Mucosa of descending colon (tissue), 3 donors: ENCODE measurements at regions not wholly inside any gene's neighbourhood (a gene's known extent, or its start where the extent isn't known, plus 50 kb on each side); places are given as distances from the start of the nearest gene placed in this dataset.

Experiments used
- ATAC-seq: fragments of 200-7000 bp; cut with Tn5 transposase; one replicate; pipeline ENCODE4 v1.9.1; 2020; ENCODE audit warnings: mild to moderate bottlenecking, moderate library complexity
- DNase-seq, 3 donors: peaks; one replicate each; pipeline ENCODE4 v3.0.0-alpha.2; 2020
- H3K36me3 ChIP-seq: fragments of 200-600 bp; one replicate; pipeline ENCODE4 v1.8.0; 2021; ENCODE audit warnings: low read depth, mild to moderate bottlenecking
- H3K4me1 ChIP-seq: fragments of 200-600 bp; one replicate; pipeline ENCODE4 v1.8.0; 2021; ENCODE audit warnings: low read depth, mild to moderate bottlenecking
- H3K4me3 ChIP-seq: fragments of 200-600 bp; one replicate; pipeline ENCODE4 v1.8.0; 2021; ENCODE audit warnings: mild to moderate bottlenecking
- H3K9me3 ChIP-seq: fragments of 200-600 bp; one replicate; pipeline ENCODE4 v1.8.0; 2021; ENCODE audit warnings: mild to moderate bottlenecking
- CTCF ChIP-seq: fragments of 200-600 bp; IDR thresholded peaks from one replicate; pipeline ENCODE4 v1.8.0; 2022; ENCODE audit warnings: antibody characterized with exemption, mild to moderate bottlenecking
- intact Hi-C, 2 donors: fragments of 100-400 bp; cut with DNase I in 1 of 2; cut with micrococcal nuclease in 1 of 2; formaldehyde crosslinking; loops; one replicate each; pipeline versions ENCODE4 v1.11.0 to v1.11.1; 2022; cut with DNase I, micrococcal nuclease
- donor health status: DM: no; HTN: no; CAD: no; lungs with moderate emphysema.
- donor health status: DM: no; HTN: no; CAD: no.
- donor health status: DM: no; HTN: yes; CAD: no.

DNA sequence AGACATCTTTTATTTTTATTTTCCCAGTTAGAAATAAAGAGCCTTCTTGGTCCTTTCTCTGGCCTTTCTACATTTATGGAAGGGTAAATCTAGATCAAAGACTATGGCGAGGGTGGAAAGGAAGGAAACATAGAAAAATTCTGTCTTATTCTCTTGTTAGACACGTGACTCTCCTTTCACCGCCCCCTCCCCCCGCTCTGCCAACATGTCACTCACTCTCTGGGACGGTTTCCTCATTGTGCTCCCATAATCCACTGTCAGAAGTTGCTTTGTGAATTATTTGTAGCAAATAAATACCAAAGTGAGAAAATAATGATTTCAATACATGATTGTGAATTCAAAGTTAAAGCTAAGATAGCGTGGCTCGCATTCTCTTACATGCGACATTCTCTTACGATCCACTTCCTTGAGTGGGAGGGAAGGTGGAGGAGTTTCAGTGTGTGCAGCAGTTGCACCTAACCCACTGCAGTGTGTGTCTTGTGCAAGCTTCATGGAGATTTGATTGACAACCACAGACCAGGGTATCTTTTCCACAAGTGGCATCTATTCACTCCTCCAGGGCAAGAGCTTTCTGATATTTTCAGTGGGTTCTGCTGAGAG, 423.0 kb upstream of the KIF2A start:
- Histone ChIP-seq H3K4me1 (no peaks in the 10 kb centered on the region), H3K36me3 (no peaks in the 10 kb centered on the region), H3K4me3 (no peak overlapping the region), H3K9me3 (no peaks in the 10 kb centered on the region)
- DNase-seq, result no peak
- TF ChIP-seq CTCF, result no peak
- ATAC-seq, result no peak
- intact Hi-C loops, result no loop called here

DNA sequence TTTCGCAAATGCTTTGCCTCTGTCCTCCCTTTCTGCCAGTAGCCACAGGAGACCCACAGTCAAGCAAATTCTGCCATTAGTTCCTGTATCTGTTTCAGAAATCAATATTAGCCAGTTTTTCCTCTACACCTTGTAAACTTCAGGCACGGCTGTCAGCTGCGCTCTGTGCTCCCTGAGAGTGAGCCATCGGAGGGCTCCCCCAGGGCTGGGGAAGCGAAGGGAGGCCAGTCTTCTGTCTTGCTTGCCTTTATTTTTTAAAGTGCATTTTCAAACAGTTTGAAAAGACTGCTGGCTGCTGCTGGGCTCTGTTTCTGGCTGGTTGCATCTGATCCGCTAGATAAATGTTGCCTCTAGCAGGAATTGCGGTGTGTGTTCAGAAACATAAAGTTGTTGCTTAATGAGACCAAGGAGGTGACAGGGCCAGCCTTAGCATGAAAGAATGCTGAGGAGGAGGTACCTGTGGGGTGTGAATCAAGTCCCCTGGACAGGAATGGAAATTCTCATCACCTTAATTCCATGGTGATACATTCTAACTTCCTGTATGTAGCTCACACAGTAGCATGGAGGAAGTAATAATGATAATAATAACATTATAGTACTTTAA, 421.7 kb upstream of the KIF2A start:
- DNase-seq (no peak), ATAC-seq (no peak)
- no peaks in the 10 kb centered on the region for H3K9me3 ChIP-seq
- no peak overlapping the region for H3K4me3 ChIP-seq
- intact Hi-C loops, result no loop called here
- H3K4me1 ChIP-seq, result no peaks in the 10 kb centered on the region
- H3K36me3 ChIP-seq, result no peaks in the 10 kb centered on the region
- TF ChIP-seq CTCF, result no peak

GRCh38 chr5:61886214-61886613, 419.8 kb upstream of the KIF2A start:
- no peak for TF ChIP-seq CTCF
- no peaks in the 10 kb centered on the region for H3K9me3 ChIP-seq
- no peaks in the 10 kb centered on the region for H3K36me3 ChIP-seq
- DNase-seq (no peak), ATAC-seq (no peak)
- H3K4me3 ChIP-seq, result no peak overlapping the region
- no peaks in the 10 kb centered on the region for H3K4me1 ChIP-seq
- intact Hi-C loops, result no loop called here

DNA sequence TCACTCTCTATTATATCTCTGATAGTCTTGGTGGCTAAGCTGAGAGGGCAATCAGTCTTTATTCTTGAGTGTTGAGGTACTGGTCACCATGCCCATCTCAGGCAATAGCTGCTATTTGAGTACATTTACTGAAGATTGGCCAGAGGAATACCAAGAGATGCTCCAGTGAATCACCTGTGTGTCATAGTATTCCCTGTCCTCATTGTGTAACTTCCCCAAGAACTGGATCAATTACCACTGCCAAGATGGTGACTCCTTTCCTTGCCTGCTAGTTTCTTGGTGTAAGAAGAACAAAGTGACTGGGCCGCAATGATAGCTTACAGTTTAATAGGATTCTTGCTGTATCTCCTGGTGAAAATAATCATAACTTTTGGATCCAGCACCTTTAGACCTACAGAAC, 418.7 kb upstream of the KIF2A start:
- ATAC-seq, result no peak
- Histone ChIP-seq H3K4me3 (no peak overlapping the region), H3K36me3 (no peaks in the 10 kb centered on the region), H3K9me3 (no peaks in the 10 kb centered on the region), H3K4me1 (no peaks in the 10 kb centered on the region)
- intact Hi-C loops, result no loop called here
- TF ChIP-seq CTCF, result no peak
- no peak for DNase-seq

GRCh38 chr5:61894046-61894445, 412.0 kb upstream of the KIF2A start:
- Histone ChIP-seq H3K36me3 (no peaks in the 10 kb centered on the region), H3K4me1 (no peaks in the 10 kb centered on the region), H3K4me3 (no peak overlapping the region), H3K9me3 (peaks cover 4% of the 10 kb centered on the region)
- intact Hi-C loops, result no loop called here
- ATAC-seq (no peak), DNase-seq (no peak)
- TF ChIP-seq CTCF, result no peak

DNA sequence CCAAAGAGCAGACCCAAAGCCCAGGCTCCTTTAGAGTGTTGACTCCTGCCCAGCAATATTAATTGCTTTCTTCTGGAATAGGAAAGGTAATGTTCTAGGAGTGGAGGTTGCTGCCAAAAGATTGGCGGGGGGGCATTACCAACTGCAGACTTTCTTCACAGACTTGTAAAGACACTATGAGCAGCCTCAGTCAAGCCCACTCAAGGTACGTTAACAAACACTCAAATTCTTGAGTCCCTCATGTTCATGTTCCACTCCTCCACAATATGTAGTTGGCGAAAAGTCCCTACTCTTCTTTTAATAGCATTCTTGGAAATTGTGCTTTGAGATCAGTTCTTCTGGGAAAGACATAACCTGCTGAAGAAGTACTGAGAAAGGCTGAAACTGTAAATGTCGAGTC, 409.2 kb upstream of the KIF2A start:
- TF ChIP-seq CTCF, result no peak
- Histone ChIP-seq H3K9me3 (peaks cover 4% of the 10 kb centered on the region), H3K4me1 (no peaks in the 10 kb centered on the region), H3K36me3 (no peaks in the 10 kb centered on the region), H3K4me3 (no peak overlapping the region)
- intact Hi-C loops, result no loop called here
- DNase-seq (no peak), ATAC-seq (no peak)
